ENCODE measurements at regions not wholly inside any gene's neighbourhood (a gene's known extent, or its start where the extent isn't known, plus 50 kb on each side); places are given as distances from the start of the nearest gene placed in this dataset.

GRCh38 chr13:44007451-44007850 lies 127.7 kb downstream of the LACC1 start:
- TF ChIP-seq FOXP2 (optimal IDR thresholded peaks at IDR 0.05; ENCODE audit: borderline replicate concordance, extremely low read depth, extremely low read length, insufficient read depth) (no peak), SIN3A (IDR thresholded peaks at IDR 0.05; ENCODE audit: borderline replicate concordance, insufficient read depth, low read length) (no peak), TAF1 (IDR thresholded peaks at IDR 0.05; ENCODE audit: borderline replicate concordance, insufficient read depth, low read length) (no peak), POLR2AphosphoS5 (IDR thresholded peaks at IDR 0.05; ENCODE audit: low read depth, low read length) (no peak)
- TF ChIP-seq, protein P1, sequence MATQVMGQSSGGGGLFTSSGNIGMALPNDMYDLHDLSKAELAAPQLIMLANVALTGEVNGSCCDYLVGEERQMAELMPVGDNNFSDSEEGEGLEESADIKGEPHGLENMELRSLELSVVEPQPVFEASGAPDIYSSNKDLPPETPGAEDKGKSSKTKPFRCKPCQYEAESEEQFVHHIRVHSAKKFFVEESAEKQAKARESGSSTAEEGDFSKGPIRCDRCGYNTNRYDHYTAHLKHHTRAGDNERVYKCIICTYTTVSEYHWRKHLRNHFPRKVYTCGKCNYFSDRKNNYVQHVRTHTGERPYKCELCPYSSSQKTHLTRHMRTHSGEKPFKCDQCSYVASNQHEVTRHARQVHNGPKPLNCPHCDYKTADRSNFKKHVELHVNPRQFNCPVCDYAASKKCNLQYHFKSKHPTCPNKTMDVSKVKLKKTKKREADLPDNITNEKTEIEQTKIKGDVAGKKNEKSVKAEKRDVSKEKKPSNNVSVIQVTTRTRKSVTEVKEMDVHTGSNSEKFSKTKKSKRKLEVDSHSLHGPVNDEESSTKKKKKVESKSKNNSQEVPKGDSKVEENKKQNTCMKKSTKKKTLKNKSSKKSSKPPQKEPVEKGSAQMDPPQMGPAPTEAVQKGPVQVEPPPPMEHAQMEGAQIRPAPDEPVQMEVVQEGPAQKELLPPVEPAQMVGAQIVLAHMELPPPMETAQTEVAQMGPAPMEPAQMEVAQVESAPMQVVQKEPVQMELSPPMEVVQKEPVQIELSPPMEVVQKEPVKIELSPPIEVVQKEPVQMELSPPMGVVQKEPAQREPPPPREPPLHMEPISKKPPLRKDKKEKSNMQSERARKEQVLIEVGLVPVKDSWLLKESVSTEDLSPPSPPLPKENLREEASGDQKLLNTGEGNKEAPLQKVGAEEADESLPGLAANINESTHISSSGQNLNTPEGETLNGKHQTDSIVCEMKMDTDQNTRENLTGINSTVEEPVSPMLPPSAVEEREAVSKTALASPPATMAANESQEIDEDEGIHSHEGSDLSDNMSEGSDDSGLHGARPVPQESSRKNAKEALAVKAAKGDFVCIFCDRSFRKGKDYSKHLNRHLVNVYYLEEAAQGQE (IDR thresholded peaks at IDR 0.05; ENCODE audit: insufficient read depth in 1 of 2, low read depth in 2 of 2, low read length in 2 of 2) = no peak

DNA sequence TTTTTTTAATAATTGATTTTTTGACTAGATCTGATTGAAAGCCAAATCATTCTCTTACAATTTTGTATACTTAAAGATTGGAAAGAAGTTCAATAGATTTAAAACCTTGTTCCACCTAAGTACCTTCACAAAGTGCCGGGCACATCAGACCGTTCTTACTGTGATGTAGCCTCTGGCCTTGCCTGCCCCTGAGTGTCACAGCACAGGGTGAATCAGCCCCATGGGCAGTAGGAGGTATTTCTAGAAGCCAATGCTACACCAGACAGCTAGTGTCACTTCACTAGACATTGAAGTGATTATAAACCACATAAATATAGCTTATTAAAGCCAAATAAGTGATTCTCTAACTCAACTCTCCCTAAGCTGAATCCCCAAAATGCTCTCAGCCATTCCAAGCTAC lies 131.3 kb downstream of the LACC1 start:
- TF ChIP-seq POLR2AphosphoS5 (IDR thresholded peaks at IDR 0.05; ENCODE audit: low read depth, low read length) (no peak), SIN3A (IDR thresholded peaks at IDR 0.05; ENCODE audit: borderline replicate concordance, insufficient read depth, low read length) (no peak), TAF1 (IDR thresholded peaks at IDR 0.05; ENCODE audit: borderline replicate concordance, insufficient read depth, low read length) (no peak), FOXP2 (optimal IDR thresholded peaks at IDR 0.05; ENCODE audit: borderline replicate concordance, extremely low read depth, extremely low read length, insufficient read depth) (no peak)
- TF ChIP-seq, protein P1 (IDR thresholded peaks at IDR 0.05; ENCODE audit: insufficient read depth in 1 of 2, low read depth in 2 of 2, low read length in 2 of 2) = no peak

DNA sequence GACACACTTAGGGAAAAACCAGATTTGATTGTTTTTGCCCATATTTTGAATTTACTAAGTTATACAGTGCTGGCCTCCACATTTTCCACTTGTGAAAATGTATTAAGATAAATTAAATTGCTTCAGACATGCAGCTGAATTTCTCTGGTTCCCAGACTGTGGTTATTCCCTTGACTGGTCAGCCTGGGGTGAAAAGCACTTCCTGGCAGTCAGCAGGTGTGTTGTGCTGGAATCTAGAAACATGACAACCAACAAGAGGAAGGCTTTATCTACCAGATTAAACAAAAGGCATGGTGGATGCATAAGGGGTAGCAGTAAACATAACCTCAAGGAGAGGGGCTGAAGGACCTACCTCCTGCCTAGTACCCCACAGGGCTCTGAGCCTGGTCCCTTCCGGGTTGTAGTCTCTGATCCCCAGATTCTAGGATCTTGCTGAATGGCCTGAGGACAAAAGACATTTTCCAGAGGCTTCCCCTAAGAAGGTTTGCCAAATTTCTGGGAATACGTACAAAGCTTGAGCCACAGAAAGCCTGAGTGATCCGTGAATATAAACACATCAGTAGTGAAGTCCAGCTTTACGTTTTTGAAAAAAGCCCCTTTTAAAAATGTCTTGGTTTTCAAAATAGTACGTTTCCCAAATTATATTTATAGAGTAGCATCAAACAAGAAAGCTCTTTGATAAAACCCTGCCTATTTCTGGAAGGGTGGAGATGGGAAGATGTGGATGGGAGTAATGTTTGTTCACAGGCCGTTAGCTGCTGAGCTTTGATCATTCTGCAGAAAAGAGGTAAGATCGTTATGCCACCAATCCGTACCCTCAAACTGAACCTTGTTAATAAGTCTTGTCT lies 133.4 kb downstream of the LACC1 start:
- TF ChIP-seq, protein P1 (IDR thresholded peaks at IDR 0.05; ENCODE audit: insufficient read depth in 1 of 2, low read depth in 2 of 2, low read length in 2 of 2) = no peak
- TF ChIP-seq FOXP2 (optimal IDR thresholded peaks at IDR 0.05; ENCODE audit: borderline replicate concordance, extremely low read depth, extremely low read length, insufficient read depth) (no peak), SIN3A (IDR thresholded peaks at IDR 0.05; ENCODE audit: borderline replicate concordance, insufficient read depth, low read length) (no peak), TAF1 (IDR thresholded peaks at IDR 0.05; ENCODE audit: borderline replicate concordance, insufficient read depth, low read length) (no peak), POLR2AphosphoS5 (IDR thresholded peaks at IDR 0.05; ENCODE audit: low read depth, low read length) (no peak)

DNA sequence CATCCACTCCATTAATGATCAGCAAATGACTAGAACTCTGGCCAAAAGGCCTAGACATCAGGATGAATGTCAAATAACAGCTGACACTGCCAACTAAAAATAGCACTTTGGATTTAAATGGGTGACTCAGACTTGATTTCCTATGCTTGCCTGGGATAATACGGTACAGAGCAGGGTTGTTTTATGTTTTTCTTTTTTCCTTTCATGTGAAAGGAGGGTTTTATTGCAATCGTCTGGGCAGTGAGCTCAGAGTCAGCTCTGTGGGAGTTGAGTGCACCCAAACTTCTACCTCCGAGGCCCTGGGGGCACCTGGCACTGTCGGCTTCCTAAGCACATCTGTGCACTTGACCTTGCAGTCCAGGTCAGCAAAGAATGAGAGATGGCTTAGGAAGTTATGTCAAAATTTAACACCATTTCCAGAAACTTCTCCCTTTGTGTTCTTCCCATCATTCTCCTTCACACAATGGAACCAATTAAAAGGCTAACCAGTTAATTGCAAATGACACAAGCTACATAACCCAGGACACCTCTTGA lies 134.1 kb downstream of the LACC1 start:
- TF ChIP-seq FOXP2 (optimal IDR thresholded peaks at IDR 0.05; ENCODE audit: borderline replicate concordance, extremely low read depth, extremely low read length, insufficient read depth) = no peak
- no peak for TF ChIP-seq TAF1 (IDR thresholded peaks at IDR 0.05; ENCODE audit: borderline replicate concordance, insufficient read depth, low read length)
- no peak for TF ChIP-seq SIN3A (IDR thresholded peaks at IDR 0.05; ENCODE audit: borderline replicate concordance, insufficient read depth, low read length)
- TF ChIP-seq, protein P1 (IDR thresholded peaks at IDR 0.05; ENCODE audit: insufficient read depth in 1 of 2, low read depth in 2 of 2, low read length in 2 of 2) = no peak
- no peak for TF ChIP-seq POLR2AphosphoS5 (IDR thresholded peaks at IDR 0.05; ENCODE audit: low read depth, low read length)

All from PFSK-1 (cell line).